ENCODE measurements at regions not wholly inside any gene's neighbourhood (a gene's known extent, or its start where the extent isn't known, plus 50 kb on each side); places are given as distances from the start of the nearest gene placed in this dataset.

DNA sequence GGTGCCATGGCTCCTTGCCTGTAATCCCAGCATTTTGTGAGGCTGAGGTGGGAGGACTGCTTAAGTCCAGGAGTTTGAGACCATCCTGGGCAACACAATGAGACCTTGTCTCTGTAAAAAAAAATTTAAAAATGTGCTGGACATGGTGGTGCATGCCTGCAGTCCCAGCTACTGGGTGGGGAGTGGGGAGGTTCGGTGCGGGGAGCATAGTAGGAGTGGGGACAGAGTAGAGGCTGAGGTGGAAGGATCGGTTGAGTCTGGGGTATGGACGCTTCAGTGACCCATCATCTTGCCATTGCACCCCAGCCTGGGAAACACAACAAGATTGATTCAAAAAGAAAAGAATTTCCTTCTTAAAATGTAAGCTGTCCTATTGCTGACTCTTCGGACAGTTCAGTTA is 1490.0 kb upstream of the GBE1 start:
- Histone ChIP-seq H4K20me1 (ENCODE audit: control insufficient read depth, insufficient read depth, low read depth, low read length) (no peaks in the 10 kb centered on the region), H3K27me3 (ENCODE audit: control insufficient read depth, low read length) (no peaks in the 10 kb centered on the region), H3K9me2 (replicated peaks; ENCODE audit: control insufficient read depth, low read length) (no peaks in the 10 kb centered on the region), H3F3A (ENCODE audit: control insufficient read depth, insufficient read depth) (no peaks in the 10 kb centered on the region), H3K4me1 (ENCODE audit: control insufficient read depth, low read length) (no peaks in the 10 kb centered on the region), H3K9me3 (ENCODE audit: control insufficient read depth, insufficient read depth, low read length) (no peaks in the 10 kb centered on the region), H3K36me3 (ENCODE audit: control insufficient read depth, low read length) (no peaks in the 10 kb centered on the region), H3K4me3 (ENCODE audit: low read length) (no peak overlapping the region), H3K27ac (ENCODE audit: low read depth, low read length) (no peak overlapping the region), H3K79me2 (ENCODE audit: control insufficient read depth, low read length) (no peaks in the 10 kb centered on the region), H3K4me2 (ENCODE audit: low read length) (no peak overlapping the region)
- TF ChIP-seq, protein P1, sequence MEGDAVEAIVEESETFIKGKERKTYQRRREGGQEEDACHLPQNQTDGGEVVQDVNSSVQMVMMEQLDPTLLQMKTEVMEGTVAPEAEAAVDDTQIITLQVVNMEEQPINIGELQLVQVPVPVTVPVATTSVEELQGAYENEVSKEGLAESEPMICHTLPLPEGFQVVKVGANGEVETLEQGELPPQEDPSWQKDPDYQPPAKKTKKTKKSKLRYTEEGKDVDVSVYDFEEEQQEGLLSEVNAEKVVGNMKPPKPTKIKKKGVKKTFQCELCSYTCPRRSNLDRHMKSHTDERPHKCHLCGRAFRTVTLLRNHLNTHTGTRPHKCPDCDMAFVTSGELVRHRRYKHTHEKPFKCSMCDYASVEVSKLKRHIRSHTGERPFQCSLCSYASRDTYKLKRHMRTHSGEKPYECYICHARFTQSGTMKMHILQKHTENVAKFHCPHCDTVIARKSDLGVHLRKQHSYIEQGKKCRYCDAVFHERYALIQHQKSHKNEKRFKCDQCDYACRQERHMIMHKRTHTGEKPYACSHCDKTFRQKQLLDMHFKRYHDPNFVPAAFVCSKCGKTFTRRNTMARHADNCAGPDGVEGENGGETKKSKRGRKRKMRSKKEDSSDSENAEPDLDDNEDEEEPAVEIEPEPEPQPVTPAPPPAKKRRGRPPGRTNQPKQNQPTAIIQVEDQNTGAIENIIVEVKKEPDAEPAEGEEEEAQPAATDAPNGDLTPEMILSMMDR (IDR thresholded peaks at IDR 0.05; ENCODE audit: low read depth, low read length, poor library complexity, severe bottlenecking), result no peak
- no peak for TF ChIP-seq EZH2phosphoT487 (IDR thresholded peaks at IDR 0.05; ENCODE audit: borderline replicate concordance, low read length)

DNA sequence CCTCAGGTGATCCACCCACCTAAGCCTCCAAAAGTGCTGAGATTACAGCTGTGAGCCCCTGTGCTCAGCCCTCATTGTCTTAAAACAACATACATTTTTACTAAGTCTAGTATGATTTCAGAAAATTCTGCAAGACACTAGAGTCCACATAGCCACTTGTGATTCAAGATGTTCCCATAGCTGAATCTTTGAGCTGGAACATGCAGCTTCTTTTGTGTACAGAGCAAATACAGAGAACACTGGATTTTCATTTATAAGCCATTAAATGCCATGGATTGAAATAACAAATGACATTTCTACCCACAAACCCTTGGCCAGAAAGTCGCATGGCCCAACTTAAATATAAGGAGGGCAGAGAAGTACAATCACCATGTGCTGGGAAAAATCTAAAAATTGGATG is 1489.2 kb upstream of the GBE1 start:
- H3K4me2 ChIP-seq (ENCODE audit: low read length), result no peak overlapping the region
- H3K4me1 ChIP-seq (ENCODE audit: control insufficient read depth, low read length), result no peaks in the 10 kb centered on the region
- H4K20me1 ChIP-seq (ENCODE audit: control insufficient read depth, insufficient read depth, low read depth, low read length), result no peaks in the 10 kb centered on the region
- TF ChIP-seq, protein P1 (IDR thresholded peaks at IDR 0.05; ENCODE audit: low read depth, low read length, poor library complexity, severe bottlenecking), result no peak
- no peak for TF ChIP-seq EZH2phosphoT487 (IDR thresholded peaks at IDR 0.05; ENCODE audit: borderline replicate concordance, low read length)
- H3F3A ChIP-seq (ENCODE audit: control insufficient read depth, insufficient read depth), result no peaks in the 10 kb centered on the region
- no peaks in the 10 kb centered on the region for H3K79me2 ChIP-seq (ENCODE audit: control insufficient read depth, low read length)
- H3K9me3 ChIP-seq (ENCODE audit: control insufficient read depth, insufficient read depth, low read length), result no peaks in the 10 kb centered on the region
- H3K27ac ChIP-seq (ENCODE audit: low read depth, low read length), result no peak overlapping the region
- no peak overlapping the region for H3K4me3 ChIP-seq (ENCODE audit: low read length)
- no peaks in the 10 kb centered on the region for H3K27me3 ChIP-seq (ENCODE audit: control insufficient read depth, low read length)
- no peaks in the 10 kb centered on the region for H3K36me3 ChIP-seq (ENCODE audit: control insufficient read depth, low read length)
- H3K9me2 ChIP-seq (replicated peaks; ENCODE audit: control insufficient read depth, low read length), result no peaks in the 10 kb centered on the region

DNA sequence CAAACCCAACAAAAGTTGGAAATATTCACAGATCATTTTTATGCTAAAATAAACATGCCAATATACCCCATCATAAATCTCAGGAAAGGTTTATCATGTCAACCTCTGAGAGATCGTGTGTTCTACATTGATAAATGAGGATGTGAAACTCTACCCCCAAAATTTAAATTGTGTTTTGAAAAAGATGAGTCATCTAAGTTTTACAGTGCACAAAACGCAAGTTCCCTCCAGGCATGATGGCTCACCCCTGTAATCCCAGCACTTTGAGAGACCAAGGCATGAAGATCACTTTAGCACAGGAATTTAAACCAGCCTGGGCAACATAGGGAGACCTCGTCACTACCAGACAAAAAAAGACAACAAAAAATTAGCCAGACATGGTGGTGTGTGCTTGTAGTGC is 1487.0 kb upstream of the GBE1 start:
- no peaks in the 10 kb centered on the region for H3K27me3 ChIP-seq (ENCODE audit: control insufficient read depth, low read length)
- no peaks in the 10 kb centered on the region for H3K4me1 ChIP-seq (ENCODE audit: control insufficient read depth, low read length)
- H3K79me2 ChIP-seq (ENCODE audit: control insufficient read depth, low read length), result no peaks in the 10 kb centered on the region
- no peak overlapping the region for H3K27ac ChIP-seq (ENCODE audit: low read depth, low read length)
- H3K9me3 ChIP-seq (ENCODE audit: control insufficient read depth, insufficient read depth, low read length), result no peaks in the 10 kb centered on the region
- no peaks in the 10 kb centered on the region for H3K36me3 ChIP-seq (ENCODE audit: control insufficient read depth, low read length)
- H4K20me1 ChIP-seq (ENCODE audit: control insufficient read depth, insufficient read depth, low read depth, low read length), result no peaks in the 10 kb centered on the region
- no peak overlapping the region for H3K4me2 ChIP-seq (ENCODE audit: low read length)
- no peaks in the 10 kb centered on the region for H3K9me2 ChIP-seq (replicated peaks; ENCODE audit: control insufficient read depth, low read length)
- H3F3A ChIP-seq (ENCODE audit: control insufficient read depth, insufficient read depth), result no peaks in the 10 kb centered on the region
- no peak for TF ChIP-seq EZH2phosphoT487 (IDR thresholded peaks at IDR 0.05; ENCODE audit: borderline replicate concordance, low read length)
- TF ChIP-seq, protein P1 (IDR thresholded peaks at IDR 0.05; ENCODE audit: low read depth, low read length, poor library complexity, severe bottlenecking), result no peak
- H3K4me3 ChIP-seq (ENCODE audit: low read length), result no peak overlapping the region
